ENCODE measurements at regions not wholly inside any gene's neighbourhood (a gene's known extent, or its start where the extent isn't known, plus 50 kb on each side); places are given as distances from the start of the nearest gene placed in this dataset.
"Not testable (repeated sequence)": the region's sequence is repeated elsewhere in the genome, so short reads cannot be mapped to it uniquely, and the experiment has no call there.

GRCh38 chrX:34576864-34577263 is 80.2 kb downstream of the TMEM47 start:
- no peak for DNase-seq

- no peak for DNase-seq
Measured at GRCh38 chrX:34565981-34566380, 91.1 kb downstream of the TMEM47 start.

- no peak for DNase-seq
Measured at GRCh38 chrX:34563804-34564203, 93.3 kb downstream of the TMEM47 start.

- no peak for DNase-seq
Measured at GRCh38 chrX:34563061-34563460, 94.0 kb downstream of the TMEM47 start.

- no peak for DNase-seq
Measured at GRCh38 chrX:34562006-34562405, 95.1 kb downstream of the TMEM47 start.

GRCh38 chrX:34560180-34560579 is 96.9 kb downstream of the TMEM47 start:
- no peak for DNase-seq

GRCh38 chrX:34559325-34559724 is 97.8 kb downstream of the TMEM47 start:
- DNase-seq = no peak

- no peak for DNase-seq
Measured at GRCh38 chrX:34557733-34558132, 99.4 kb downstream of the TMEM47 start.

- DNase-seq = no peak
Measured at GRCh38 chrX:34555481-34555880, 101.6 kb downstream of the TMEM47 start.

- DNase-seq = no peak
Measured at GRCh38 chrX:34546366-34546765, 110.7 kb downstream of the TMEM47 start.

- DNase-seq = no peak
Measured at GRCh38 chrX:34528081-34528480, 129.0 kb downstream of the TMEM47 start.

GRCh38 chrX:34521563-34521962 is 135.5 kb downstream of the TMEM47 start:
- no peak for DNase-seq

- DNase-seq = no peak
Measured at GRCh38 chrX:34509394-34509793, 147.7 kb downstream of the TMEM47 start.

GRCh38 chrX:34503119-34503518 is 154.0 kb downstream of the TMEM47 start:
- DNase-seq = no peak

- DNase-seq = no peak
Measured at GRCh38 chrX:34493086-34493485, 164.0 kb downstream of the TMEM47 start.

- DNase-seq = no peak
Measured at GRCh38 chrX:34491126-34491525, 166.0 kb downstream of the TMEM47 start.

GRCh38 chrX:34487364-34487763 is 169.7 kb downstream of the TMEM47 start:
- DNase-seq = no peak

GRCh38 chrX:34483980-34484379 is 173.1 kb downstream of the TMEM47 start:
- no peak for DNase-seq

GRCh38 chrX:34470507-34470906 is 186.6 kb downstream of the TMEM47 start:
- no peak for DNase-seq

GRCh38 chrX:34467437-34467836 is 189.6 kb downstream of the TMEM47 start:
- no peak for DNase-seq

- not testable (repeated sequence) for DNase-seq
Measured at GRCh38 chrX:34463220-34463619, 193.9 kb downstream of the TMEM47 start.

- DNase-seq = not testable (repeated sequence)
Measured at GRCh38 chrX:34457850-34458249, 199.2 kb downstream of the TMEM47 start.

- DNase-seq = no peak
Measured at GRCh38 chrX:34437586-34437985, 219.5 kb downstream of the TMEM47 start.

GRCh38 chrX:34426334-34426733 is 230.8 kb downstream of the TMEM47 start:
- DNase-seq = no peak

GRCh38 chrX:34406580-34406979 is 250.5 kb downstream of the TMEM47 start:
- no peak for DNase-seq

Data from occipital lobe (tissue), 1 donor.